GM06990 (cell line): ENCODE measurements at regions not wholly inside any gene's neighbourhood (a gene's known extent, or its start where the extent isn't known, plus 50 kb on each side); places are given as distances from the start of the nearest gene placed in this dataset.

Source experiments
- DNase-seq: peaks from one replicate; pipeline ENCODE4 v3.0.0-alpha.2; 2011; ENCODE audit not compliant: insufficient read length; ENCODE audit errors: extremely low read depth
- H3K27me3 ChIP-seq: replicated peaks from 2 replicates; pipeline ENCODE4 v1.6.0; 2011; ENCODE audit warnings: low read length; ENCODE audit not compliant: control insufficient read depth, insufficient read depth
- H3K36me3 ChIP-seq: 2 replicates; pipeline ENCODE4 v1.5.1; 2011; ENCODE audit warnings: low read length; ENCODE audit not compliant: control insufficient read depth, insufficient read depth
- H3K4me3 ChIP-seq: replicated peaks from 2 replicates; pipeline ENCODE4 v1.5.1; 2011; ENCODE audit warnings: low read depth, mild to moderate bottlenecking, control low read depth, low read length
- CTCF ChIP-seq: IDR thresholded peaks from 2 replicates; pipeline ENCODE4 v1.5.1; 2011; ENCODE audit warnings: low read length, control low read depth, mild to moderate bottlenecking, inconsistent platforms; ENCODE audit not compliant: insufficient read depth, poor library complexity, severe bottlenecking

GRCh38 chr2:241980193-241980592, 110.7 kb downstream of the RTP5 start:
- Histone ChIP-seq H3K4me3 (no peak overlapping the region), H3K27me3 (no peaks in the 10 kb centered on the region), H3K36me3 (no peaks in the 10 kb centered on the region)
- TF ChIP-seq CTCF = no peak
- no peak for DNase-seq

- no peaks in the 10 kb centered on the region for H3K36me3 ChIP-seq
- no peak for TF ChIP-seq CTCF
- no peak overlapping the region for H3K4me3 ChIP-seq
- no peak for DNase-seq
- H3K27me3 ChIP-seq = no peaks in the 10 kb centered on the region
Measured at GRCh38 chr2:241981076-241981700, 111.7 kb downstream of the RTP5 start.

- TF ChIP-seq CTCF = no peak
- H3K4me3 ChIP-seq = no peak overlapping the region
- no peak for DNase-seq
- H3K36me3 ChIP-seq = no peaks in the 10 kb centered on the region
- H3K27me3 ChIP-seq = no peaks in the 10 kb centered on the region
Measured at GRCh38 chr2:241982706-241983570, 113.4 kb downstream of the RTP5 start.

GRCh38 chr2:241983571-241984270, 114.2 kb downstream of the RTP5 start:
- no peak for TF ChIP-seq CTCF
- no peak for DNase-seq
- Histone ChIP-seq H3K36me3 (no peaks in the 10 kb centered on the region), H3K27me3 (no peaks in the 10 kb centered on the region), H3K4me3 (no peak overlapping the region)

DNA sequence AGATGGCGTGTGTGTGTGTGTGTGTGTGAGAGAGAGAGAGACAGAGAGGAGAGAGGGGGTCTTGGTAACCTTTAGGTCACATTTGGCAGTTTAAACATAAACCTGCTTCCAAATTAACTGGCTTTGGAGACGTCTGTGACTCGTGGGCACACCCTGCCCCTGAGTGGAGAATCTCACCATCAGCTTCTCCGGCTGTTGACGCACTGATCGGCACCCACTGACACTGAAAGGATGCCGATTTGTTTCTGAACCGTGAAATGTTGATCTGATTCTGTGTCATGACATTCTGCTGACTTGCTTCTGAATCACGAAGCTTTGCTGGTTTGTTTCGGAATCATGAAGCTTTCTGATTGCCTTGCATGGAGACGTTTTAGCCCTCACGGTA, 114.7 kb downstream of the RTP5 start:
- TF ChIP-seq CTCF = no peak
- no peaks in the 10 kb centered on the region for H3K27me3 ChIP-seq
- H3K36me3 ChIP-seq = no peaks in the 10 kb centered on the region
- no peak overlapping the region for H3K4me3 ChIP-seq
- no peak for DNase-seq
